Stimulated activated CD8-positive, alpha-beta memory T cell treated with anti-CD3 and anti-CD28 coated beads, Interleukin-2, amount 100 ng/mL, for 1 hour (primary cell): ENCODE measurements at regions not wholly inside any gene's neighbourhood (a gene's known extent, or its start where the extent isn't known, plus 50 kb on each side); places are given as distances from the start of the nearest gene placed in this dataset.

ENCODE experiments used
- DNase-seq, 2 donors: peaks; one replicate each; pipeline ENCODE4 v3.0.0-alpha.2; 2020; ENCODE audit warnings: low read depth in 2 of 2

- no peak for DNase-seq
Observed at GRCh38 chr4:38591617-38592337, 72.2 kb upstream of the KLF3 start.

- no peak for DNase-seq
Observed at GRCh38 chr4:38598489-38598888, 65.5 kb upstream of the KLF3 start.

GRCh38 chr4:38600575-38600974, 63.4 kb upstream of the KLF3 start:
- DNase-seq = no peak

- no peak for DNase-seq
Observed at GRCh38 chr4:38601244-38601915, 62.6 kb upstream of the KLF3 start.

GRCh38 chr4:38601916-38602291, 62.1 kb upstream of the KLF3 start:
- DNase-seq = no peak

GRCh38 chr4:38603652-38604051, 60.3 kb upstream of the KLF3 start:
- no peak for DNase-seq

GRCh38 chr4:38605181-38605752, 58.7 kb upstream of the KLF3 start:
- DNase-seq = no peak

- DNase-seq = no peak
Observed at GRCh38 chr4:38605753-38606586, 58.0 kb upstream of the KLF3 start.

GRCh38 chr4:38606587-38606905, 57.5 kb upstream of the KLF3 start:
- no peak for DNase-seq

- no peak for DNase-seq
Observed at GRCh38 chr4:38609614-38610013, 54.4 kb upstream of the KLF3 start.

- DNase-seq = no peak
Observed at GRCh38 chr4:38610521-38610920, 53.5 kb upstream of the KLF3 start.

- DNase-seq = no peak
Observed at GRCh38 chr4:38610966-38611431, 53.0 kb upstream of the KLF3 start.

- DNase-seq = no peak
Observed at GRCh38 chr4:38611676-38612075, 52.3 kb upstream of the KLF3 start.

GRCh38 chr4:38612646-38613414, 51.2 kb upstream of the KLF3 start:
- DNase-seq = no peak
